ENCODE measurements at regions not wholly inside any gene's neighbourhood (a gene's known extent, or its start where the extent isn't known, plus 50 kb on each side); places are given as distances from the start of the nearest gene placed in this dataset.

DNA sequence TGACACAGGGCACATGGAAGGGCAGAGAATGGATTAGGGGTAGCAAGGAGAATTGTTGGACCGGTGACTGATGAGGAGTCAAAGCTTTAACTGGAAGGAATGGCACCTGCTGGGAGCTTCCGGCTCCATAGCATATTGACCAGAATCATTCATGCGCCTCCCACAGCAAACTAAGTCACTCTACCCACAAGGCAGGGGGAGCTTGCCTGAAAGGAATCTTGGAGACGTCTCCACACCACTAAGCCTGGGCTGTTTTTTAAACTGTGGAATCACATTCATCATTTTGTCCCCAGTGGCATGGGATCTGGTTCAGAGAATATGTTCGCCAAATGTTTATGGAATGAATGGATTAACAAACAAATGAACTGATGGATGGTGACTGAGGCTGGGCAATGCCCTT, 57.0 kb upstream of the ITGA11 start:
- Histone ChIP-seq H3K9me3 (no peaks in the 10 kb centered on the region), H3K4me2 (no peak overlapping the region), H3F3A (replicated peaks; ENCODE audit: insufficient read depth) (peaks cover 4% of the 10 kb centered on the region), H3K4me1 (ENCODE audit: control insufficient read depth in 1 of 2, insufficient read depth in 2 of 2, low read depth in 1 of 2, low read length in 1 of 2) (peaks cover 0 to 15% of the 10 kb centered on the region in 2 experiments; a peak in 3 of 4 replicates), H2AFZ (ENCODE audit: low read depth) (no peak overlapping the region), H3K9ac (no peak overlapping the region), H3K36me3 (replicated peaks in 1 of 2; ENCODE audit: control insufficient read depth in 1 of 2, insufficient read depth in 2 of 2, low read length in 1 of 2) (no peaks in the 10 kb centered on the region), H3K9me2 (no peaks in the 10 kb centered on the region), H3K4me3 (ENCODE audit: low read depth in 2 of 2, low read length in 1 of 2) (no peak overlapping the region), H3K79me2 (ENCODE audit: insufficient read depth) (no peaks in the 10 kb centered on the region), H3K27me3 (ENCODE audit: insufficient read depth) (no peaks in the 10 kb centered on the region), H3K27ac (ENCODE audit: low read depth in 2 of 2, low read length in 1 of 2) (no peak overlapping the region), H4K20me1 (ENCODE audit: insufficient read depth) (no peaks in the 10 kb centered on the region)
- 60% methylated on average over 5 of the region's 5 CpGs for WGBS (ENCODE audit: low lambda C conversion rate)
- ChIA-PET POLR2A (no interaction called here), CTCF (interaction anchor here (1.2 kb wide), 1 partner anchor 61 kb away, joined by 3 read pairs; no protein-coding TSS in a partner anchor)
- TF ChIP-seq FOXJ3 (CRISPR knock-in tag; IDR thresholded peaks at IDR 0.05), result no peak
- TF ChIP-seq YY1 (IDR thresholded peaks at IDR 0.05; ENCODE audit: low read depth), result no peak
- TF ChIP-seq, protein P1, sequence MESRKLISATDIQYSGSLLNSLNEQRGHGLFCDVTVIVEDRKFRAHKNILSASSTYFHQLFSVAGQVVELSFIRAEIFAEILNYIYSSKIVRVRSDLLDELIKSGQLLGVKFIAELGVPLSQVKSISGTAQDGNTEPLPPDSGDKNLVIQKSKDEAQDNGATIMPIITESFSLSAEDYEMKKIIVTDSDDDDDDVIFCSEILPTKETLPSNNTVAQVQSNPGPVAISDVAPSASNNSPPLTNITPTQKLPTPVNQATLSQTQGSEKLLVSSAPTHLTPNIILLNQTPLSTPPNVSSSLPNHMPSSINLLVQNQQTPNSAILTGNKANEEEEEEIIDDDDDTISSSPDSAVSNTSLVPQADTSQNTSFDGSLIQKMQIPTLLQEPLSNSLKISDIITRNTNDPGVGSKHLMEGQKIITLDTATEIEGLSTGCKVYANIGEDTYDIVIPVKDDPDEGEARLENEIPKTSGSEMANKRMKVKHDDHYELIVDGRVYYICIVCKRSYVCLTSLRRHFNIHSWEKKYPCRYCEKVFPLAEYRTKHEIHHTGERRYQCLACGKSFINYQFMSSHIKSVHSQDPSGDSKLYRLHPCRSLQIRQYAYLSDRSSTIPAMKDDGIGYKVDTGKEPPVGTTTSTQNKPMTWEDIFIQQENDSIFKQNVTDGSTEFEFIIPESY (IDR thresholded peaks at IDR 0.05; ENCODE audit: borderline replicate concordance, low read depth), result no peak
- TF ChIP-seq EP300 (IDR thresholded peaks at IDR 0.05; ENCODE audit: borderline replicate concordance in 1 of 2, low read depth in 1 of 2, low read length in 1 of 2), result no peak
- no peak for TF ChIP-seq RXRA (IDR thresholded peaks at IDR 0.05; ENCODE audit: borderline replicate concordance, low read depth)
- no peak for TF ChIP-seq NFIC (IDR thresholded peaks at IDR 0.05; ENCODE audit: borderline replicate concordance)
- TF ChIP-seq MXI1 (IDR thresholded peaks at IDR 0.05; ENCODE audit: low read depth, low read length), result no peak
- TF ChIP-seq GABPA (IDR thresholded peaks at IDR 0.05; ENCODE audit: low read depth), result no peak
- no peak for TF ChIP-seq SMC3 (IDR thresholded peaks at IDR 0.05; ENCODE audit: low read depth, low read length)
- no peak for DNase-seq

DNA sequence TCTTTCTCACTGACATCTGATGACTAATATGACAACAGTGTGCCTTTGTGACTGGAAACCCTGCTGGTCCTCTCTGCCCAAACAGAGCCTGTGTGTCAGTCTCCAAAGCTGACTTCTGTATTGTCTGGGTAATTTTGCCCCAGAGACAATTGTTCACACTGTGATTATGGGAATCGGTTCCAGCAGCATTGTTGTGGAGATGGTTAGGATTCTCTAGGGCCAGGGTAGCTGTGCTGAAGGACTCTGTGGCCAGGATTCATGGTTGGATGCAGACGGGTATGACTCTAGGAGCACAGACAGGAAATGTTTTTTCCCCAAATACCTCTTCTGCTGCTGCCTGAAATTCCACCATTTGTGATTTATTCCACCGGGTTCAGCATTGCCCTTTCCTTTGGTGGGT, 57.5 kb upstream of the ITGA11 start:
- WGBS (ENCODE audit: low lambda C conversion rate), result 18% methylated on average over 3 of the region's 3 CpGs
- TF ChIP-seq, protein P2, sequence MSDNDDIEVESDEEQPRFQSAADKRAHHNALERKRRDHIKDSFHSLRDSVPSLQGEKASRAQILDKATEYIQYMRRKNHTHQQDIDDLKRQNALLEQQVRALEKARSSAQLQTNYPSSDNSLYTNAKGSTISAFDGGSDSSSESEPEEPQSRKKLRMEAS (IDR thresholded peaks at IDR 0.05; ENCODE audit: low read depth), result no peak
- Histone ChIP-seq H4K20me1 (ENCODE audit: insufficient read depth) (no peaks in the 10 kb centered on the region), H3K27me3 (ENCODE audit: insufficient read depth) (no peaks in the 10 kb centered on the region), H3K9me2 (no peaks in the 10 kb centered on the region), H3K4me2 (no peak overlapping the region), H3K79me2 (ENCODE audit: insufficient read depth) (no peaks in the 10 kb centered on the region), H3F3A (replicated peaks; ENCODE audit: insufficient read depth) (peaks cover 4% of the 10 kb centered on the region), H3K4me1 (ENCODE audit: control insufficient read depth in 1 of 2, insufficient read depth in 2 of 2, low read depth in 1 of 2, low read length in 1 of 2) (peaks cover 0 to 13% of the 10 kb centered on the region in 2 experiments; a peak in 3 of 4 replicates), H3K27ac (ENCODE audit: low read depth in 2 of 2, low read length in 1 of 2) (no peak overlapping the region), H3K9me3 (no peaks in the 10 kb centered on the region), H2AFZ (ENCODE audit: low read depth) (no peak overlapping the region), H3K9ac (no peak overlapping the region), H3K4me3 (ENCODE audit: low read depth in 2 of 2, low read length in 1 of 2) (no peak overlapping the region), H3K36me3 (replicated peaks in 1 of 2; ENCODE audit: control insufficient read depth in 1 of 2, insufficient read depth in 2 of 2, low read length in 1 of 2) (no peaks in the 10 kb centered on the region)
- CTCF ChIA-PET, result interaction anchor here (1.2 kb wide), 1 partner anchor 60 kb away, joined by 3 read pairs; no protein-coding TSS in a partner anchor
- no peak for DNase-seq
- POLR2A ChIA-PET, result no interaction called here

Data from SK-N-SH (cell line).